PFSK-1 (cell line): ENCODE measurements at regions not wholly inside any gene's neighbourhood (a gene's known extent, or its start where the extent isn't known, plus 50 kb on each side); places are given as distances from the start of the nearest gene placed in this dataset.

Source experiments
- FOXP2 ChIP-seq: optimal IDR thresholded peaks from 2 replicates; pipeline ENCODE3; 2011; ENCODE audit warnings: borderline replicate concordance, control low read depth, inconsistent platforms; ENCODE audit not compliant: insufficient read depth; ENCODE audit errors: extremely low read length, extremely low read depth
- POLR2AphosphoS5 ChIP-seq: IDR thresholded peaks from 2 replicates; pipeline ENCODE4 v1.6.1; 2012; ENCODE audit warnings: low read depth, mild to moderate bottlenecking, control low read depth, low read length, moderate library complexity
- SIN3A ChIP-seq: IDR thresholded peaks from 2 replicates; pipeline ENCODE4 v1.6.1; 2012; ENCODE audit warnings: mild to moderate bottlenecking, low read length, moderate library complexity, borderline replicate concordance; ENCODE audit not compliant: insufficient read depth
- TAF1 ChIP-seq: IDR thresholded peaks from 2 replicates; pipeline ENCODE4 v1.6.1; 2012; ENCODE audit warnings: low read length, control low read depth, borderline replicate concordance; ENCODE audit not compliant: insufficient read depth
- TF ChIP-seq, protein P1 (sequence below), 2 experiments: IDR thresholded peaks; 2 replicates each; pipeline versions ENCODE4 v1.6.1 to v1.8.0; 2011 to 2012; ENCODE audit warnings: low read depth in 2 of 2, low read length in 2 of 2, control low read depth in 1 of 2, inconsistent platforms in 1 of 2, mild to moderate bottlenecking in 1 of 2, moderate library complexity in 1 of 2; ENCODE audit not compliant: insufficient read depth in 1 of 2

DNA sequence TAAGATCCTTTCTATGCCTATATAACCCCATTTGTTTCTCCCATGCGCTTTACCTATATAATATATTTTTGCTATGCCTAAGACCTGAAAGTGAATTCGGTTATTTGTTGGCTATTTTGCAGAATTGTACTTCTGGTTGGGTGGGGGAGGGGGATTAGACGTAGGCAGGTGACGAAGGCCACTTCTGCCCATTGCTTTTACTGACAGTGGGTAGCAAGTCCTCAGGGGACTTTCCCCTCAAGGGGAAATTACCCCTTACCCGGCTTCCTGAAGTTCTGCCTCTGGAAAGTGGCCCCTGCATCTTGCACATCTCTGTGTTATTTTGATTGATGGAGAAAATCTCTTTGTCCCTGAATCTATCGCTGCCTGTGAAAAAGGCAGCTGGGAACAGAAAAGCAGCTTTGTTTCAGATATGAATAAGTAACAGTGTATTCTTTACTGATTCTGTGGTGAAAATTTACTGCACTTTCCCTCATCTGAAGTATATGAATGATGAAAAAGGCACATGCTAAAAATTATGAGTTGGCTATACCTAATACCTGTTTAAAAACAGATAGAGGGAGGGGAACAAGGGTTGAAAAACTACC is 133.9 kb downstream of the UTRN start:
- TF ChIP-seq, protein P1, sequence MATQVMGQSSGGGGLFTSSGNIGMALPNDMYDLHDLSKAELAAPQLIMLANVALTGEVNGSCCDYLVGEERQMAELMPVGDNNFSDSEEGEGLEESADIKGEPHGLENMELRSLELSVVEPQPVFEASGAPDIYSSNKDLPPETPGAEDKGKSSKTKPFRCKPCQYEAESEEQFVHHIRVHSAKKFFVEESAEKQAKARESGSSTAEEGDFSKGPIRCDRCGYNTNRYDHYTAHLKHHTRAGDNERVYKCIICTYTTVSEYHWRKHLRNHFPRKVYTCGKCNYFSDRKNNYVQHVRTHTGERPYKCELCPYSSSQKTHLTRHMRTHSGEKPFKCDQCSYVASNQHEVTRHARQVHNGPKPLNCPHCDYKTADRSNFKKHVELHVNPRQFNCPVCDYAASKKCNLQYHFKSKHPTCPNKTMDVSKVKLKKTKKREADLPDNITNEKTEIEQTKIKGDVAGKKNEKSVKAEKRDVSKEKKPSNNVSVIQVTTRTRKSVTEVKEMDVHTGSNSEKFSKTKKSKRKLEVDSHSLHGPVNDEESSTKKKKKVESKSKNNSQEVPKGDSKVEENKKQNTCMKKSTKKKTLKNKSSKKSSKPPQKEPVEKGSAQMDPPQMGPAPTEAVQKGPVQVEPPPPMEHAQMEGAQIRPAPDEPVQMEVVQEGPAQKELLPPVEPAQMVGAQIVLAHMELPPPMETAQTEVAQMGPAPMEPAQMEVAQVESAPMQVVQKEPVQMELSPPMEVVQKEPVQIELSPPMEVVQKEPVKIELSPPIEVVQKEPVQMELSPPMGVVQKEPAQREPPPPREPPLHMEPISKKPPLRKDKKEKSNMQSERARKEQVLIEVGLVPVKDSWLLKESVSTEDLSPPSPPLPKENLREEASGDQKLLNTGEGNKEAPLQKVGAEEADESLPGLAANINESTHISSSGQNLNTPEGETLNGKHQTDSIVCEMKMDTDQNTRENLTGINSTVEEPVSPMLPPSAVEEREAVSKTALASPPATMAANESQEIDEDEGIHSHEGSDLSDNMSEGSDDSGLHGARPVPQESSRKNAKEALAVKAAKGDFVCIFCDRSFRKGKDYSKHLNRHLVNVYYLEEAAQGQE (IDR thresholded peaks at IDR 0.05; ENCODE audit: insufficient read depth in 1 of 2, low read depth in 2 of 2, low read length in 2 of 2): no peak
- TF ChIP-seq POLR2AphosphoS5: no peak
- no peak for TF ChIP-seq SIN3A
- TF ChIP-seq FOXP2: no peak
- TF ChIP-seq TAF1: no peak

DNA sequence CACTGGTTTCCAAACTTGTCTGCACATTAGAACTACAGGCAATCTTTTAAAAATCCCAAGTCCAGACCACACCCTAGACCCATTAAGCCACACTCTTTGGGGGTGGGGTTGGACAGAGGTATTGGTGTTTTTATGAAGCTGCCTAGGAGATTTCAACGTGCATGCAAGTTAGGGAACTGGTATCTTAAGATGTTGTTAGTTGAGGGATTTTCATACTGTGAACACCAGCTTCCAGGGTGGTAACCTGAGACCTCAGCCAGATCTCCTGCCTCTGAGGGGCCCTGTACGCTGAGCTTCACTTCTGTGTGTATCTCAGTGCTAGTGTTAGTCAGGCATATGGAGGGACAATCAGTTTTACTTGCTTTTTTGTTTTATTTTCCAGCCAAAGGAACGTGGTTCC is 138.0 kb downstream of the UTRN start:
- no peak for TF ChIP-seq TAF1
- TF ChIP-seq, protein P1 (IDR thresholded peaks at IDR 0.05; ENCODE audit: insufficient read depth in 1 of 2, low read depth in 2 of 2, low read length in 2 of 2): no peak
- no peak for TF ChIP-seq FOXP2
- TF ChIP-seq POLR2AphosphoS5: no peak
- no peak for TF ChIP-seq SIN3A

DNA sequence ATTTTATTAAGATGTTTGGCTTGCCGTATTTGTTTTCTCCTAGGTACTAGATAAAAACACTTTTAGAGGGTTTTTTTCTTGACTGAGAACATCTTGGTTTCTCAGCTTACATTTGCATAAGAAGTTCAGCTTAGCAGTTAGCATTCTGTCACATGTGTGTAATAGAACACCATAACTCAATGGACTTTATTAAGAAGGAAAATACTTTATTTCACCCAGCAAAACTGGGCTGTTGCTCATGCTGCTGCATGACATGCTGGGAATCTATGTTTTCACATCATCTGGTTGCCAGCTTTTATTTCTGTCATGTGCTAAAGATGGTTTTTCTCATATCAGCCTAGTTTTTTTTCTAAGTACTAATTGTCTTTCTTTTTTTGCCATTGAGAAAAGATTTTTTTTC is 144.6 kb downstream of the UTRN start:
- TF ChIP-seq FOXP2 (no peak), TAF1 (no peak), SIN3A (no peak), POLR2AphosphoS5 (no peak)
- TF ChIP-seq, protein P1 (IDR thresholded peaks at IDR 0.05; ENCODE audit: insufficient read depth in 1 of 2, low read depth in 2 of 2, low read length in 2 of 2): no peak

DNA sequence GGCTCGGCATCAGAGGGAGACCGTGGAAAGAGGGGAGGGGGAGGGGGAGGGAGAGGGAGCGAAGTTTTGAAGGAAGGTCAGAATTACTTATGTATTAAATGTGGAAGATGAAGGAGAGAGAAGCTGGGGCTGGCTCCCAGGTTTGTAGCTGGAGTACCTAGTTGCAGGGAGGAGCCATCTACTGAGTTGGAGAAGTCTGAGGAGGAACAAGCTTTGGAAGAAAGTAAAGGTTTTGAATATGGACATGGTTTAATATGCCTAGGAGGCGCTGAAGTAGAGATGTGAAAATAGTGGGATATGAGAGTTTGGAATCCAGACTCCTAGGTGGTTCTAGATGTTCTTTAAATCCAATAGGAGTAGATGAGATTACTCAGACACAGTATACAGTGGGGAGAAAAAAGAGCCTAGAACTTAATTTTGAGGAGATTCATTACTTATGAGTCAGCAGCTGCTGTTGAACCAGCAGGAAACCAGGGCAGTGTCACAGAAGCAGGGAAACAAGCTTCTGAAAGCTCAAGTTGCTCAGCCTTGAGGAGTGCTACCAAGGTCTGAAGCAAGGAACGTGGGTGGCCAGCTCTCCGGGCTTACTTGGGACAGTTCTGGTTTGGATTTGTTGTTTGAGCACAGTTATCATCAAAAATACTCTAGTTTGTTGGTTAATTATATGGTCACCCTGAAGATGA is 149.3 kb downstream of the UTRN start:
- TF ChIP-seq POLR2AphosphoS5: no peak
- TF ChIP-seq, protein P1 (IDR thresholded peaks at IDR 0.05; ENCODE audit: insufficient read depth in 1 of 2, low read depth in 2 of 2, low read length in 2 of 2): no peak
- no peak for TF ChIP-seq FOXP2
